Testis (tissue), 2 donors: ENCODE measurements at regions not wholly inside any gene's neighbourhood (a gene's known extent, or its start where the extent isn't known, plus 50 kb on each side); places are given as distances from the start of the nearest gene placed in this dataset.

ENCODE experiments used
- DNase-seq: peaks from one replicate; pipeline ENCODE4 v3.0.0-alpha.2; 2019
- H3K27ac ChIP-seq, 2 donors: fragments of 200-600 bp; sonication (generic); one replicate each; pipeline ENCODE4 v1.5.1; 2019
- H3K27me3 ChIP-seq: fragments of 200-600 bp; sonication (generic); one replicate; pipeline ENCODE4 v1.5.1; 2019
- H3K36me3 ChIP-seq: fragments of 200-600 bp; sonication (generic); one replicate; pipeline ENCODE4 v1.5.1; 2017; ENCODE audit warnings: low read depth; ENCODE audit errors: missing control alignments
- H3K4me1 ChIP-seq: fragments of 200-600 bp; sonication (generic); one replicate; pipeline ENCODE4 v1.5.1; 2019
- H3K4me3 ChIP-seq, 2 donors: fragments of 200-600 bp; sonication (generic); one replicate each; pipeline ENCODE4 v1.5.1; 2017 to 2019
- H3K9me3 ChIP-seq: fragments of 200-600 bp; sonication (generic); one replicate; pipeline ENCODE4 v1.5.1; 2017
- CTCF ChIP-seq, 3 experiments: fragments of 450-650 bp in 2 of 3; fragments of 200-600 bp in 1 of 3; sonication (generic) in 1 of 3; IDR thresholded peaks; one replicate each; pipeline ENCODE4 v1.5.1; 2016 to 2019; ENCODE audit warnings: antibody characterized with exemption in 3 of 3, mild to moderate bottlenecking in 2 of 3, moderate library complexity in 1 of 3
- POLR2A ChIP-seq: fragments of 450-650 bp; IDR thresholded peaks from one replicate; pipeline ENCODE4 v1.6.1; 2017; ENCODE audit warnings: antibody characterized with exemption, mild to moderate bottlenecking, moderate library complexity
- WGBS, 2 donors: methylation state at CpG; one replicate each; pipeline ENCODE4 v1.1.5; 2018; 5-methylcytosine and 5-hydroxymethylcytosine counted together
- intact Hi-C: fragments of 100-400 bp; cut with DNase I; formaldehyde crosslinking; loops from one replicate; pipeline ENCODE4 v1.15.1; 2023; ENCODE audit warnings: low total_unique reads

- no peak for DNase-seq
- Histone ChIP-seq H3K27me3 (no peaks in the 10 kb centered on the region), H3K4me3 (no peak overlapping the region), H3K36me3 (no peaks in the 10 kb centered on the region), H3K27ac (no peak overlapping the region), H3K4me1 (no peaks in the 10 kb centered on the region), H3K9me3 (no peaks in the 10 kb centered on the region)
- 34 to 46% methylated on average over 13 to 14 of the region's 14 CpGs for WGBS, 2 donors
- intact Hi-C loops: no loop called here
- TF ChIP-seq CTCF (IDR thresholded peaks at IDR 0.05) (peak in 2 of 3 experiments; percentile 6 to 11), POLR2A (no peak)
These were observed 224.9 kb upstream of the FAT1 start for GRCh38 chr4:186948361-186949242.

GRCh38 chr4:186949847-186950246, 226.2 kb upstream of the FAT1 start:
- Histone ChIP-seq H3K9me3 (no peaks in the 10 kb centered on the region), H3K27me3 (no peaks in the 10 kb centered on the region), H3K4me3 (no peak overlapping the region), H3K4me1 (no peaks in the 10 kb centered on the region), H3K36me3 (no peaks in the 10 kb centered on the region), H3K27ac (no peak overlapping the region)
- WGBS, 2 donors: 79 to 91% methylated on average over 6 of the region's 6 CpGs
- no peak for DNase-seq
- intact Hi-C loops: no loop called here
- TF ChIP-seq CTCF (IDR thresholded peaks at IDR 0.05) (no peak), POLR2A (no peak)

GRCh38 chr4:186952709-186953108, 229.1 kb upstream of the FAT1 start:
- Histone ChIP-seq H3K36me3 (no peaks in the 10 kb centered on the region), H3K27ac (no peak overlapping the region), H3K27me3 (no peaks in the 10 kb centered on the region), H3K9me3 (no peaks in the 10 kb centered on the region), H3K4me1 (no peaks in the 10 kb centered on the region), H3K4me3 (no peak overlapping the region)
- WGBS, 2 donors: 87 to 88% methylated on average over 3 of the region's 3 CpGs
- TF ChIP-seq POLR2A (no peak), CTCF (IDR thresholded peaks at IDR 0.05) (no peak)
- intact Hi-C loops: no loop called here
- no peak for DNase-seq

- no peak overlapping the region for H3K27ac ChIP-seq
- TF ChIP-seq CTCF (IDR thresholded peaks at IDR 0.05): no peak
- no peak for TF ChIP-seq POLR2A
- no peak for DNase-seq
These were observed 230.1 kb upstream of the FAT1 start for GRCh38 chr4:186953599-186954260.

More at GRCh38 chr4:186953599-186954260, 230.1 kb upstream of the FAT1 start:
- WGBS, 2 donors: 73 to 90% methylated on average over 13 of the region's 13 CpGs
- intact Hi-C loops: no loop called here
- Histone ChIP-seq H3K4me1 (no peaks in the 10 kb centered on the region), H3K9me3 (no peaks in the 10 kb centered on the region), H3K27me3 (no peaks in the 10 kb centered on the region), H3K36me3 (no peaks in the 10 kb centered on the region), H3K4me3 (no peak overlapping the region)
